HL-60 (cell line): ENCODE measurements at regions not wholly inside any gene's neighbourhood (a gene's known extent, or its start where the extent isn't known, plus 50 kb on each side); places are given as distances from the start of the nearest gene placed in this dataset.

ENCODE experiments used
- DNase-seq, 2 experiments: peaks; one replicate each; pipeline ENCODE4 v3.0.0-alpha.2; 2010 to 2020; ENCODE audit warnings: low read depth in 1 of 2, low spot score in 1 of 2
- H3K27ac ChIP-seq: fragments of 250-450 bp; sonication (Bioruptor Pico); replicated peaks from 2 replicates; pipeline ENCODE4 v1.5.1; 2020; ENCODE audit warnings: mild to moderate bottlenecking, moderate library complexity
- H3K27me3 ChIP-seq: fragments of 250-450 bp; sonication (Bioruptor Pico); 2 replicates; pipeline ENCODE4 v1.5.1; 2021; ENCODE audit warnings: mild to moderate bottlenecking, moderate library complexity; ENCODE audit not compliant: insufficient read depth, poor library complexity, severe bottlenecking
- H3K4me3 ChIP-seq: replicated peaks from 2 replicates; pipeline ENCODE4 v1.5.1; 2011; ENCODE audit warnings: mild to moderate bottlenecking, control low read depth, low read length; ENCODE audit not compliant: insufficient read depth
- GABPA ChIP-seq: IDR thresholded peaks from 2 replicates; pipeline ENCODE4 v1.6.1; 2012; ENCODE audit warnings: low read depth
- POLR2AphosphoS5 ChIP-seq: IDR thresholded peaks from 2 replicates; pipeline ENCODE4 v1.6.1; 2012; ENCODE audit warnings: low read depth
- REST ChIP-seq: IDR thresholded peaks from 2 replicates; pipeline ENCODE4 v1.6.1; 2012; ENCODE audit warnings: low read depth; ENCODE audit not compliant: insufficient replicate concordance
- SPI1 ChIP-seq: IDR thresholded peaks from 2 replicates; pipeline ENCODE4 v1.6.1; 2012; ENCODE audit warnings: low read depth, mild to moderate bottlenecking, borderline replicate concordance
- TF ChIP-seq, protein P1 (sequence below): IDR thresholded peaks from one replicate; pipeline ENCODE4 v1.5.1; 2011; ENCODE audit warnings: low read length, control low read depth, inconsistent platforms; ENCODE audit not compliant: insufficient read depth

- TF ChIP-seq GABPA, result no peak
- no peak for TF ChIP-seq SPI1
- TF ChIP-seq REST, result no peak
- Histone ChIP-seq H3K4me3 (no peak overlapping the region), H3K27ac (no peak overlapping the region), H3K27me3 (no peaks in the 10 kb centered on the region)
- no peak for DNase-seq
These were observed 228.0 kb upstream of the DEFB112 start for GRCh38 chr6:50277774-50278173.

GRCh38 chr6:50278663-50279062 is 228.9 kb upstream of the DEFB112 start:
- H3K27ac ChIP-seq, result no peak overlapping the region
- no peak overlapping the region for H3K4me3 ChIP-seq
- TF ChIP-seq, protein P1, sequence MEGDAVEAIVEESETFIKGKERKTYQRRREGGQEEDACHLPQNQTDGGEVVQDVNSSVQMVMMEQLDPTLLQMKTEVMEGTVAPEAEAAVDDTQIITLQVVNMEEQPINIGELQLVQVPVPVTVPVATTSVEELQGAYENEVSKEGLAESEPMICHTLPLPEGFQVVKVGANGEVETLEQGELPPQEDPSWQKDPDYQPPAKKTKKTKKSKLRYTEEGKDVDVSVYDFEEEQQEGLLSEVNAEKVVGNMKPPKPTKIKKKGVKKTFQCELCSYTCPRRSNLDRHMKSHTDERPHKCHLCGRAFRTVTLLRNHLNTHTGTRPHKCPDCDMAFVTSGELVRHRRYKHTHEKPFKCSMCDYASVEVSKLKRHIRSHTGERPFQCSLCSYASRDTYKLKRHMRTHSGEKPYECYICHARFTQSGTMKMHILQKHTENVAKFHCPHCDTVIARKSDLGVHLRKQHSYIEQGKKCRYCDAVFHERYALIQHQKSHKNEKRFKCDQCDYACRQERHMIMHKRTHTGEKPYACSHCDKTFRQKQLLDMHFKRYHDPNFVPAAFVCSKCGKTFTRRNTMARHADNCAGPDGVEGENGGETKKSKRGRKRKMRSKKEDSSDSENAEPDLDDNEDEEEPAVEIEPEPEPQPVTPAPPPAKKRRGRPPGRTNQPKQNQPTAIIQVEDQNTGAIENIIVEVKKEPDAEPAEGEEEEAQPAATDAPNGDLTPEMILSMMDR, result no peak
- no peak for TF ChIP-seq SPI1
- TF ChIP-seq GABPA, result no peak
- no peak for TF ChIP-seq POLR2AphosphoS5
- TF ChIP-seq REST, result no peak
- no peak for DNase-seq
- no peaks in the 10 kb centered on the region for H3K27me3 ChIP-seq

DNA sequence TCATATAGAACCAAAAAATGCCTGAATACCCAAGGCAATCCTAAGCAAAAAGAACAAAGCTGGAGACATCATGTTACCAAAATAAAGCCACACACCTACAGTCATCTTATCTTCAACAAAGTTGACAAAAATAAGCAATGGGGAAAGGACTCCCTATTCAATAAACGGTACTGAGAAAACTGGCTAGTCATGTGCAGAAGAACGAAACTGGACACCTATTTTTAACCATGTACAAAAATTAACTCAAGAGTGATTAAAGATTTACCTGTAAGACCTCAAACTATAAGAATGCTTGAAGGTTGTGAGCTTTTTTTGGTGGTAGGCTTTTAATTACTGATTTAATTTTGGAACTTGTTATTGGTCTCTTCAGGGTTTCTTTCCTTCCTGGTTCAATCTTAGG is 236.0 kb upstream of the DEFB112 start:
- DNase-seq, result no peak
- H3K27ac ChIP-seq, result no peak overlapping the region
- H3K27me3 ChIP-seq, result no peaks in the 10 kb centered on the region
- TF ChIP-seq POLR2AphosphoS5, result no peak
- TF ChIP-seq REST, result no peak
- TF ChIP-seq, protein P1, result no peak
- TF ChIP-seq GABPA, result no peak
- TF ChIP-seq SPI1, result no peak
- H3K4me3 ChIP-seq, result no peak overlapping the region

GRCh38 chr6:50288241-50288640 is 238.5 kb upstream of the DEFB112 start:
- TF ChIP-seq POLR2AphosphoS5, result no peak
- no peak for TF ChIP-seq SPI1
- TF ChIP-seq GABPA, result no peak
- no peak for TF ChIP-seq REST
- TF ChIP-seq, protein P1, result no peak
- H3K27me3 ChIP-seq, result no peaks in the 10 kb centered on the region
- no peak for DNase-seq
- no peak overlapping the region for H3K27ac ChIP-seq
- H3K4me3 ChIP-seq, result no peak overlapping the region
